H1 (cell line): ENCODE measurements at regions not wholly inside any gene's neighbourhood (a gene's known extent, or its start where the extent isn't known, plus 50 kb on each side); places are given as distances from the start of the nearest gene placed in this dataset.

Experiments used
- RNF2 ChIP-seq: fragments of 200-900, 300-1000 bp; sonication (generic); IDR thresholded peaks from 2 replicates; pipeline ENCODE4 v1.7.1; 2016; ENCODE audit warnings: borderline replicate concordance, low read depth, mild to moderate bottlenecking, antibody characterized with exemption, low read length; ENCODE audit not compliant: poor library complexity, severe bottlenecking; ENCODE audit errors: missing control alignments
- SP2 ChIP-seq: IDR thresholded peaks from 2 replicates; pipeline ENCODE4 v1.6.1; 2012; ENCODE audit warnings: mild to moderate bottlenecking, low read length, inconsistent platforms
- SP4 ChIP-seq: IDR thresholded peaks from 2 replicates; pipeline ENCODE4 v1.6.1; 2012; ENCODE audit warnings: low read length, inconsistent platforms
- TF ChIP-seq, protein P1 (sequence below): fragments of 300-600 bp; sonication (generic); IDR thresholded peaks from 2 replicates; pipeline ENCODE4 v1.7.1; 2012; ENCODE audit warnings: low read length, moderate library complexity, mild to moderate bottlenecking, inconsistent platforms; ENCODE audit not compliant: insufficient replicate concordance
- TF ChIP-seq, protein P2 (sequence below): IDR thresholded peaks from 2 replicates; pipeline ENCODE4 v1.6.1; 2012; ENCODE audit warnings: inconsistent platforms
- TF ChIP-seq, protein P3 (sequence below): IDR thresholded peaks from 2 replicates; pipeline ENCODE4 v1.6.1; 2011; ENCODE audit warnings: low read depth, mild to moderate bottlenecking, low read length; ENCODE audit not compliant: insufficient read depth

DNA sequence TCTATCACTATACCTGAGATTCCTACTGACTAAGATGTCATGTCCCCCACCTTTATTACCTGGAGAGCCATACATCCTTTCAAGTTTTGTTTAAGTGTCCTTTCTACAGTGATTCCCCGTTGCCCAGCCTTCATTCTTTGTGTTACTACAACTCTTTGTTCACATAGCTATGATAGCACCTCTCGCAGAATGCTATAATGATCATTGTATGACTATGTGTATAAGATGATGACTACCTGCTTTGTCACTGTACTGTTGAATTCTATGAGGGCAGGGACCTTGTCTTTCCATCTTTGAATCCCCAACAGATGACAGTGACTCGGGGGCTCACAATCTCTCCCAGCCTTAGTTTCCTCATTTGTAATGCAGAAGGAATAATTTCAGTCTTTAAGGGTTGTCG lies 361.2 kb downstream of the NPR3 start (continued):
- TF ChIP-seq, protein P1, sequence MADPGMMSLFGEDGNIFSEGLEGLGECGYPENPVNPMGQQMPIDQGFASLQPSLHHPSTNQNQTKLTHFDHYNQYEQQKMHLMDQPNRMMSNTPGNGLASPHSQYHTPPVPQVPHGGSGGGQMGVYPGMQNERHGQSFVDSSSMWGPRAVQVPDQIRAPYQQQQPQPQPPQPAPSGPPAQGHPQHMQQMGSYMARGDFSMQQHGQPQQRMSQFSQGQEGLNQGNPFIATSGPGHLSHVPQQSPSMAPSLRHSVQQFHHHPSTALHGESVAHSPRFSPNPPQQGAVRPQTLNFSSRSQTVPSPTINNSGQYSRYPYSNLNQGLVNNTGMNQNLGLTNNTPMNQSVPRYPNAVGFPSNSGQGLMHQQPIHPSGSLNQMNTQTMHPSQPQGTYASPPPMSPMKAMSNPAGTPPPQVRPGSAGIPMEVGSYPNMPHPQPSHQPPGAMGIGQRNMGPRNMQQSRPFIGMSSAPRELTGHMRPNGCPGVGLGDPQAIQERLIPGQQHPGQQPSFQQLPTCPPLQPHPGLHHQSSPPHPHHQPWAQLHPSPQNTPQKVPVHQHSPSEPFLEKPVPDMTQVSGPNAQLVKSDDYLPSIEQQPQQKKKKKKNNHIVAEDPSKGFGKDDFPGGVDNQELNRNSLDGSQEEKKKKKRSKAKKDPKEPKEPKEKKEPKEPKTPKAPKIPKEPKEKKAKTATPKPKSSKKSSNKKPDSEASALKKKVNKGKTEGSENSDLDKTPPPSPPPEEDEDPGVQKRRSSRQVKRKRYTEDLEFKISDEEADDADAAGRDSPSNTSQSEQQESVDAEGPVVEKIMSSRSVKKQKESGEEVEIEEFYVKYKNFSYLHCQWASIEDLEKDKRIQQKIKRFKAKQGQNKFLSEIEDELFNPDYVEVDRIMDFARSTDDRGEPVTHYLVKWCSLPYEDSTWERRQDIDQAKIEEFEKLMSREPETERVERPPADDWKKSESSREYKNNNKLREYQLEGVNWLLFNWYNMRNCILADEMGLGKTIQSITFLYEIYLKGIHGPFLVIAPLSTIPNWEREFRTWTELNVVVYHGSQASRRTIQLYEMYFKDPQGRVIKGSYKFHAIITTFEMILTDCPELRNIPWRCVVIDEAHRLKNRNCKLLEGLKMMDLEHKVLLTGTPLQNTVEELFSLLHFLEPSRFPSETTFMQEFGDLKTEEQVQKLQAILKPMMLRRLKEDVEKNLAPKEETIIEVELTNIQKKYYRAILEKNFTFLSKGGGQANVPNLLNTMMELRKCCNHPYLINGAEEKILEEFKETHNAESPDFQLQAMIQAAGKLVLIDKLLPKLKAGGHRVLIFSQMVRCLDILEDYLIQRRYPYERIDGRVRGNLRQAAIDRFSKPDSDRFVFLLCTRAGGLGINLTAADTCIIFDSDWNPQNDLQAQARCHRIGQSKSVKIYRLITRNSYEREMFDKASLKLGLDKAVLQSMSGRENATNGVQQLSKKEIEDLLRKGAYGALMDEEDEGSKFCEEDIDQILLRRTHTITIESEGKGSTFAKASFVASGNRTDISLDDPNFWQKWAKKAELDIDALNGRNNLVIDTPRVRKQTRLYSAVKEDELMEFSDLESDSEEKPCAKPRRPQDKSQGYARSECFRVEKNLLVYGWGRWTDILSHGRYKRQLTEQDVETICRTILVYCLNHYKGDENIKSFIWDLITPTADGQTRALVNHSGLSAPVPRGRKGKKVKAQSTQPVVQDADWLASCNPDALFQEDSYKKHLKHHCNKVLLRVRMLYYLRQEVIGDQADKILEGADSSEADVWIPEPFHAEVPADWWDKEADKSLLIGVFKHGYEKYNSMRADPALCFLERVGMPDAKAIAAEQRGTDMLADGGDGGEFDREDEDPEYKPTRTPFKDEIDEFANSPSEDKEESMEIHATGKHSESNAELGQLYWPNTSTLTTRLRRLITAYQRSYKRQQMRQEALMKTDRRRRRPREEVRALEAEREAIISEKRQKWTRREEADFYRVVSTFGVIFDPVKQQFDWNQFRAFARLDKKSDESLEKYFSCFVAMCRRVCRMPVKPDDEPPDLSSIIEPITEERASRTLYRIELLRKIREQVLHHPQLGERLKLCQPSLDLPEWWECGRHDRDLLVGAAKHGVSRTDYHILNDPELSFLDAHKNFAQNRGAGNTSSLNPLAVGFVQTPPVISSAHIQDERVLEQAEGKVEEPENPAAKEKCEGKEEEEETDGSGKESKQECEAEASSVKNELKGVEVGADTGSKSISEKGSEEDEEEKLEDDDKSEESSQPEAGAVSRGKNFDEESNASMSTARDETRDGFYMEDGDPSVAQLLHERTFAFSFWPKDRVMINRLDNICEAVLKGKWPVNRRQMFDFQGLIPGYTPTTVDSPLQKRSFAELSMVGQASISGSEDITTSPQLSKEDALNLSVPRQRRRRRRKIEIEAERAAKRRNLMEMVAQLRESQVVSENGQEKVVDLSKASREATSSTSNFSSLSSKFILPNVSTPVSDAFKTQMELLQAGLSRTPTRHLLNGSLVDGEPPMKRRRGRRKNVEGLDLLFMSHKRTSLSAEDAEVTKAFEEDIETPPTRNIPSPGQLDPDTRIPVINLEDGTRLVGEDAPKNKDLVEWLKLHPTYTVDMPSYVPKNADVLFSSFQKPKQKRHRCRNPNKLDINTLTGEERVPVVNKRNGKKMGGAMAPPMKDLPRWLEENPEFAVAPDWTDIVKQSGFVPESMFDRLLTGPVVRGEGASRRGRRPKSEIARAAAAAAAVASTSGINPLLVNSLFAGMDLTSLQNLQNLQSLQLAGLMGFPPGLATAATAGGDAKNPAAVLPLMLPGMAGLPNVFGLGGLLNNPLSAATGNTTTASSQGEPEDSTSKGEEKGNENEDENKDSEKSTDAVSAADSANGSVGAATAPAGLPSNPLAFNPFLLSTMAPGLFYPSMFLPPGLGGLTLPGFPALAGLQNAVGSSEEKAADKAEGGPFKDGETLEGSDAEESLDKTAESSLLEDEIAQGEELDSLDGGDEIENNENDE, result no peak
- TF ChIP-seq SP4, result no peak
- TF ChIP-seq SP2, result no peak
- no peak for TF ChIP-seq RNF2
- TF ChIP-seq, protein P2, sequence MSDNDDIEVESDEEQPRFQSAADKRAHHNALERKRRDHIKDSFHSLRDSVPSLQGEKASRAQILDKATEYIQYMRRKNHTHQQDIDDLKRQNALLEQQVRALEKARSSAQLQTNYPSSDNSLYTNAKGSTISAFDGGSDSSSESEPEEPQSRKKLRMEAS, result no peak
- TF ChIP-seq, protein P3, sequence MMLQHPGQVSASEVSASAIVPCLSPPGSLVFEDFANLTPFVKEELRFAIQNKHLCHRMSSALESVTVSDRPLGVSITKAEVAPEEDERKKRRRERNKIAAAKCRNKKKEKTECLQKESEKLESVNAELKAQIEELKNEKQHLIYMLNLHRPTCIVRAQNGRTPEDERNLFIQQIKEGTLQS, result no peak
